Astrocyte of the cerebellum (primary cell): ENCODE measurements at regions not wholly inside any gene's neighbourhood (a gene's known extent, or its start where the extent isn't known, plus 50 kb on each side); places are given as distances from the start of the nearest gene placed in this dataset.

Experiments used
- DNase-seq: peaks from one replicate; pipeline ENCODE4 v3.0.0-alpha.2; 2011; ENCODE audit warnings: low read depth
- H3K4me3 ChIP-seq: 2 replicates; pipeline ENCODE4 v1.5.1; 2011; ENCODE audit warnings: mild to moderate bottlenecking, low read depth, low read length, moderate library complexity
- in situ Hi-C: cut with HindIII; loops from 2 replicates; pipeline ENCODE4 v1.10.0; 2017; ENCODE audit warnings: low sequenced_read_pairs
- TF ChIP-seq, protein P1 (sequence below): IDR thresholded peaks from 2 replicates; pipeline ENCODE4 v1.5.1; 2012; ENCODE audit warnings: low read length, low read depth, moderate library complexity, mild to moderate bottlenecking; ENCODE audit errors: missing control alignments

DNA sequence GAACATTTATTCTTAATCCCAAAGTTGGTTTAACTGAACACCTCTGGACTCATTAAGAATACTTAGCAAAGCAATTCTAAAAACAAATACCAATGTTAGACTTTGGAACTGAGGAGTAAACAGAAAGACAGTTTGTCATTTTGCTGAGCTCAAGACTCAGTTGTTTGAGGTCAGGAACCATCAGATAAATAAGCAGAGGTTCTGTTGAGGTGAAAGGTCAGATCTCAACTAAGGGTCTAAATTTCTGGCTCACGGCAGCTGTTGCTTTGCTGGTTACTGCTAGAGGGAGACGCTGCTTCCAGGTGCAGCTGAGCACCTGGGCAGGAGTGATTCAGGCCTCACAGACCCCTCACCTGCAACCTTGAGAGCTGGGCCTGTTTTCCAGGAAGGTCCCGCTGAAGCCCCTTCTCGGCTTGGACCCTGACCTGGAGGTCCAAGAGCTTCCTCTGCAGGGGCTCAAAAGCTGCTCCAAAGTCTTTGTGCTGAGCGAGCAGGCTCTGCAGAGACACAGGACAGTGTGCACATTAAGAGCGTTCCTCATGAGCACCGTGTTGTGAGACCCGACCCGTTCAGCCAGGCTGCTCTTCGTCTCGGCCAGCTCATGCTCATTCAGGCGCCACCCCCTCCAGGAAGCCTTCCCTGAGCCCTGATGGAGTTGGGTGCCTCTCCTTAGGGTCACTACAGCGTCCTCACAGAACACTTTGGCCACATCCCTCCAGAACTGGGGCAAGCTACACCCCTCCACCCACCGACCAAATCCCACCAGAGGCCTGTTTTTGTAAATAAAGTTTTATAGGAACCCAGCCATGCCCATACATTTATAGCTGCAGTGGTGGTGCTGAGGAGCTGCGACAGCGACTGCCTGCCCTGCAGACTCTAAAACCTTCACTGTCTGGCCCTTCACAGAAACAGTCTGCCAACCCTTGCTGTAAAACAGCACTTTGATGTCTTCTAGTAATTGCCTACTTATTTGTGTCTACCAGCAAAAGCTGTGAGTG lies 72.0 kb downstream of the SYNE3 start:
- in situ Hi-C loops: no loop called here
- TF ChIP-seq, protein P1, sequence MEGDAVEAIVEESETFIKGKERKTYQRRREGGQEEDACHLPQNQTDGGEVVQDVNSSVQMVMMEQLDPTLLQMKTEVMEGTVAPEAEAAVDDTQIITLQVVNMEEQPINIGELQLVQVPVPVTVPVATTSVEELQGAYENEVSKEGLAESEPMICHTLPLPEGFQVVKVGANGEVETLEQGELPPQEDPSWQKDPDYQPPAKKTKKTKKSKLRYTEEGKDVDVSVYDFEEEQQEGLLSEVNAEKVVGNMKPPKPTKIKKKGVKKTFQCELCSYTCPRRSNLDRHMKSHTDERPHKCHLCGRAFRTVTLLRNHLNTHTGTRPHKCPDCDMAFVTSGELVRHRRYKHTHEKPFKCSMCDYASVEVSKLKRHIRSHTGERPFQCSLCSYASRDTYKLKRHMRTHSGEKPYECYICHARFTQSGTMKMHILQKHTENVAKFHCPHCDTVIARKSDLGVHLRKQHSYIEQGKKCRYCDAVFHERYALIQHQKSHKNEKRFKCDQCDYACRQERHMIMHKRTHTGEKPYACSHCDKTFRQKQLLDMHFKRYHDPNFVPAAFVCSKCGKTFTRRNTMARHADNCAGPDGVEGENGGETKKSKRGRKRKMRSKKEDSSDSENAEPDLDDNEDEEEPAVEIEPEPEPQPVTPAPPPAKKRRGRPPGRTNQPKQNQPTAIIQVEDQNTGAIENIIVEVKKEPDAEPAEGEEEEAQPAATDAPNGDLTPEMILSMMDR: no peak
- H3K4me3 ChIP-seq: no peak overlapping the region

DNA sequence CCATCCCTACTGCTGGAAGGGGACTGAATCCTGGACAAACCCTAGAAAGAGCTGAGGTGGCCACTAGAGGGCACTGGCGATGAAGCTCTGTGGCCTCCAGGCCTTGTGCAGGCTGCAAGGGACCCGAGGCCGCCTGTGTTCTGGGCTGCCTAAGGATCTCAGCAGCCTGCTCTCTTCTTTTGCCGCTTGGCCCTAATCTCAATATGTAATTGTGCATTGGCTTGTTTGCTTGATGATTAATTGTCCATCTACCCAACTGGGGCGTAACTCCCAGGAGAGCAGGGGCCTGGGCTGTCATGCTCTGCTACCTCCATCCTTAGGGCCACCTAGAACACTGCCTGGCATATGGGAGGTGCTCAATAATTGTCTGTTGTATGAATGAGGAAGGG lies 73.8 kb downstream of the SYNE3 start:
- in situ Hi-C loops: no loop called here
- peak; percentile 65 for DNase-seq
- H3K4me3 ChIP-seq: no peak overlapping the region
- TF ChIP-seq, protein P1: peak; percentile 94

More for the DNA sequence above, 72.0 kb downstream of the SYNE3 start:
- no peak for DNase-seq

DNA sequence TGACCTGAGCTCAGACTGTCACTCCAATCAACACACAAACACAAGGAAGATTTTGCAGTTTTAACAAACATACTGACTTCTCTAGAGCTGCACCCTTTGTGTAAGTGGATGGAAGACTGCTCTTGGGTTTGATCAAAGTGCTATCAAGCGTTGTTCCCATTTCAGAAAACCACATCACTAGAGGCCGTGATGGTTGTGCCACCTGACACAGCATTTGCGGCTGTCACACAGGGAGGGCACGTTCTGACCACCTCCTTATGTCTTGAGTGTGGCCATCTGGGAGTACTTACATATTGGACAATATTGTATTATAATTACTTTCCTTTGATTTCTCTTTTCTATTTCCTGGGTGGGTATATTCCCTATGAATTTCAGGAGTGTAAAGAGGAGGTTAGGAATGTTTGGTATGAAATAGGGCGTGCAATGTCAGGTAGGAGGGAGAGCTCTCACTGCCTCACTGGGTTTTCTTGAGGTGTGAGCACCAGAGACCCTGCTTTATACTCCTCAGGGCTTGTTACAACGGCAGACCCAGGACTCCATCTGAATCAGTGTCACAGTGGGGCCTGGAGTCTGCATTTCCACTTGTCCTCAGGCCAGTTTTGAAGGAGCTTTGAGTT lies 74.3 kb downstream of the SYNE3 start:
- no peak for DNase-seq
- in situ Hi-C loops: no loop called here
- no peak overlapping the region for H3K4me3 ChIP-seq
- TF ChIP-seq, protein P1: no peak

DNA sequence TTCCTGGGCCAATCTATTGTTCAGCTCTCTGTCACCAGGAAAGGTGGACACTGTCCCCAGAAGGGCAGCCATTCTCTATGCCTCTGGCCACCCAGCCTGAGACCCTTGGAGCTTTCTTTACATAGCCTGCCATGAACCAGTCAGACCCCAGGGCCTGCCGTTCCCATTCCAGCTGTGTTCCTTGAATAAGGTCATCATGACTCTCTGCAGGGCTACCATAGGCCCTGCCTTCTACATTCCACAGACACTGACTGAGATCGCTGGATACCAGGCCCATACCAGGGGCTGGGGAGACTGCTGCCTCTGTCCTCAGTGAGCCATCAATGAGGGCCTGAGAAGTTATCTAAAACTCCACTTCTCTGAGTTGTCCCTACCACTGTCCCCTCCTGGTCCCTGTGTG lies 75.5 kb downstream of the SYNE3 start:
- no peak for DNase-seq
- in situ Hi-C loops: no loop called here
- H3K4me3 ChIP-seq: no peak overlapping the region
- TF ChIP-seq, protein P1: no peak

DNA sequence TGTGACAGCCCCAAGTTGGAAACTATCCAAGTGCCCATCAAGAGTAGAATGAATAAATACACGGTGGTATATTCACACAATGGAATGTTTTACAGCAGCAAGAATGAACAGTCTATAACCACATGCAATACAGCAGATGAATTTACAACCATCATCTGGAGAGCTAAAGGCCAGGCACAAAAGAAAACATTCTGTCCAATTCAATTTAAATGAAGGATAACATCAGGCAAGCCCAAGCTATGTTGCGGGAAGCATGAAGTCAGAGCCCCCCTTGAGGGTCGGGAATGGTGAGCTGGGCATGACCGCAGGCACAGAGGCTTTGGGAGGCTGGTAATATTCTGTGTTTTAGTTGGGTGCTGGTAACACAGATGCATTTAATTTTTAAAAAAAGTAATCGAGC lies 76.0 kb downstream of the SYNE3 start:
- TF ChIP-seq, protein P1: no peak
- DNase-seq: no peak
- in situ Hi-C loops: no loop called here
- H3K4me3 ChIP-seq: no peak overlapping the region

DNA sequence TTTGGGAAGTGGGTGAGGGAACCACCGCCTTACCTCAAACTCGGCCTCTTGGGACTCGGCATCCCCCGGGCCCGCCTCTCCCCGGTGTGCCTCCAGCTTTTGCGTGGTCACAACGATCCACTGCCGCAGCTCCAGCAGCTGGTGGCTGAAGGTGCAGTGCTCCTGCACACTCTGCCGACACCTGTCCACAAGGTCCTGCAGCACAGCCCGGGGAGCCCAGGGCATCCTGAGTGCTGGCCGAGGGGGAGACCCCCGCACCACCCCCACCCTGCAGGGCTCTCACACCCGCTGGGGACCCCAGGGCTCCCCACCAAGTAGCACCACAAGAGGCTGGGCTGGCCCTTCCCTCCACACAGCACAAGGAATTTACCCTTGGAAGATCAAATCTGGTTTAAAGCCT lies 76.6 kb downstream of the SYNE3 start:
- H3K4me3 ChIP-seq: no peak overlapping the region
- no peak for DNase-seq
- TF ChIP-seq, protein P1: no peak
- in situ Hi-C loops: no loop called here
